ENCODE measurements at regions not wholly inside any gene's neighbourhood (a gene's known extent, or its start where the extent isn't known, plus 50 kb on each side); places are given as distances from the start of the nearest gene placed in this dataset.

DNA sequence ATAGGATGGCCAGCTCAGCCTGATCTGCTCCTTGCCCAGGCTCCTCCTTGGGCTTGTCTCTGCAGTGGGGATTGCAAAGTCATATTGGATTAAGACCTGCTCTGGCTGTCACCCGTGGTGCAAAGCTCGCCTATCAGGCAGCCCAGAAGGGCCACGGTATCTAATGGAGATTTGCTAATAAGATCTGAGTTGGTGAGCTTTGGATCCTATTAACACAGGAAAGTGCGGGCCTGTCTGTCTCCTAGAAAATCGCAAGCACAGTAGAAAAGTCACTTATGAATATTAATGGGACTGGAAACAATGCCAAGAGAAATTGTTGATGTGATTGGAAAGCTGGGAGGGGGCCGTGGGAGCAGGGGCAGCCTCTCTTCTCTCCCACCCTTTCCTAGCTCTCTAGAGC is 72.8 kb downstream of the CHST1 start:
- intact Hi-C loops (cut with micrococcal nuclease; ENCODE audit: unreplicated experiment) = no loop called here
- ChIA-PET POLR2A (no interaction called here), CTCF (no interaction called here)
- no peak overlapping the region for H3K4me3 ChIP-seq (ENCODE audit: low read depth, low read length)
- no peak for TF ChIP-seq CTCF (IDR thresholded peaks at IDR 0.05; ENCODE audit: insufficient read depth in 1 of 2, low read depth in 1 of 2, low read length in 1 of 2, severe bottlenecking in 1 of 2, unreplicated experiment in 1 of 2)
- H3K9me3 ChIP-seq = no peaks in the 10 kb centered on the region
- H3K27me3 Mint-ChIP-seq (ENCODE audit: insufficient read depth, unreplicated experiment) = peaks cover 8% of the 10 kb centered on the region
- no peaks in the 10 kb centered on the region for H3K4me1 ChIP-seq
- no peaks in the 10 kb centered on the region for H3K36me3 ChIP-seq (ENCODE audit: control insufficient read depth, insufficient read depth, low read length)
- H3K27ac Mint-ChIP-seq (ENCODE audit: unreplicated experiment) = no peak overlapping the region
- no peaks in the 10 kb centered on the region for H3K4me1 Mint-ChIP-seq (ENCODE audit: low read depth, unreplicated experiment)
- H3K27me3 ChIP-seq (replicated peaks; ENCODE audit: control insufficient read depth, insufficient read depth, low read length) = no peaks in the 10 kb centered on the region
- no peaks in the 10 kb centered on the region for H3K36me3 Mint-ChIP-seq (ENCODE audit: insufficient read depth, unreplicated experiment)
- no peak for DNase-seq
- BruUV-seq (replicated peaks) = no TSS peak
- H3K9me3 Mint-ChIP-seq (ENCODE audit: unreplicated experiment) = no peaks in the 10 kb centered on the region
- H3K4me3 Mint-ChIP-seq (ENCODE audit: unreplicated experiment) = no peak overlapping the region

- CTCF ChIA-PET = interaction anchor here (0.9 kb wide), 1 partner anchor 11 kb away, joined by 3 read pairs; no protein-coding TSS in a partner anchor
- intact Hi-C loops (cut with micrococcal nuclease; ENCODE audit: unreplicated experiment) = no loop called here
- H3K27ac Mint-ChIP-seq (ENCODE audit: unreplicated experiment) = no peak overlapping the region
- no peak for DNase-seq
- no peak overlapping the region for H3K4me3 ChIP-seq (ENCODE audit: low read depth, low read length)
- BruUV-seq (replicated peaks) = no TSS peak
- H3K27me3 Mint-ChIP-seq (ENCODE audit: insufficient read depth, unreplicated experiment) = peaks cover 8% of the 10 kb centered on the region
- H3K4me3 Mint-ChIP-seq (ENCODE audit: unreplicated experiment) = no peak overlapping the region
- H3K9me3 Mint-ChIP-seq (ENCODE audit: unreplicated experiment) = no peaks in the 10 kb centered on the region
- no peak for TF ChIP-seq CTCF (IDR thresholded peaks at IDR 0.05; ENCODE audit: insufficient read depth in 1 of 2, low read depth in 1 of 2, low read length in 1 of 2, severe bottlenecking in 1 of 2, unreplicated experiment in 1 of 2)
- POLR2A ChIA-PET = no interaction called here
- H3K36me3 ChIP-seq (ENCODE audit: control insufficient read depth, insufficient read depth, low read length) = no peaks in the 10 kb centered on the region
- H3K4me1 ChIP-seq = no peaks in the 10 kb centered on the region
- no peaks in the 10 kb centered on the region; the same call in 1 of the 2 replicates for H3K27me3 ChIP-seq (replicated peaks; ENCODE audit: control insufficient read depth, insufficient read depth, low read length)
- H3K36me3 Mint-ChIP-seq (ENCODE audit: insufficient read depth, unreplicated experiment) = no peaks in the 10 kb centered on the region
- no peaks in the 10 kb centered on the region for H3K9me3 ChIP-seq
- H3K4me1 Mint-ChIP-seq (ENCODE audit: low read depth, unreplicated experiment) = no peaks in the 10 kb centered on the region
Measured at GRCh38 chr11:45590743-45591142, 74.7 kb downstream of the CHST1 start.

GRCh38 chr11:45585205-45585604 is 80.2 kb downstream of the CHST1 start:
- H3K27me3 ChIP-seq (replicated peaks; ENCODE audit: control insufficient read depth, insufficient read depth, low read length) = no peaks in the 10 kb centered on the region; the same call in 1 of the 2 replicates
- Mint-ChIP-seq H3K36me3 (ENCODE audit: insufficient read depth, unreplicated experiment) (no peaks in the 10 kb centered on the region), H3K27ac (ENCODE audit: unreplicated experiment) (no peak overlapping the region), H3K4me1 (ENCODE audit: low read depth, unreplicated experiment) (no peaks in the 10 kb centered on the region), H3K4me3 (ENCODE audit: unreplicated experiment) (no peak overlapping the region), H3K27me3 (ENCODE audit: insufficient read depth, unreplicated experiment) (peaks cover 17% of the 10 kb centered on the region), H3K9me3 (ENCODE audit: unreplicated experiment) (no peaks in the 10 kb centered on the region)
- no peak for TF ChIP-seq CTCF (IDR thresholded peaks at IDR 0.05; ENCODE audit: insufficient read depth in 1 of 2, low read depth in 1 of 2, low read length in 1 of 2, severe bottlenecking in 1 of 2, unreplicated experiment in 1 of 2)
- H3K36me3 ChIP-seq (ENCODE audit: control insufficient read depth, insufficient read depth, low read length) = no peaks in the 10 kb centered on the region
- ChIA-PET CTCF (no interaction called here), POLR2A (no interaction called here)
- H3K4me1 ChIP-seq = no peaks in the 10 kb centered on the region
- DNase-seq = no peak
- no peak overlapping the region for H3K4me3 ChIP-seq (ENCODE audit: low read depth, low read length)
- H3K9me3 ChIP-seq = no peaks in the 10 kb centered on the region
- no TSS peak for BruUV-seq (replicated peaks)
- intact Hi-C loops (cut with micrococcal nuclease; ENCODE audit: unreplicated experiment) = no loop called here

Measured in Caco-2 (cell line).